GM12892 (cell line): ENCODE measurements at regions not wholly inside any gene's neighbourhood (a gene's known extent, or its start where the extent isn't known, plus 50 kb on each side); places are given as distances from the start of the nearest gene placed in this dataset.

Experiments used
- POLR2A ChIP-seq: IDR thresholded peaks from 2 replicates; pipeline ENCODE4 v1.6.1; 2011; ENCODE audit warnings: low read depth, low read length, control low read depth
- POLR2AphosphoS5 ChIP-seq: IDR thresholded peaks from 2 replicates; pipeline ENCODE4 v1.6.1; 2011; ENCODE audit warnings: low read depth, low read length, control low read depth

DNA sequence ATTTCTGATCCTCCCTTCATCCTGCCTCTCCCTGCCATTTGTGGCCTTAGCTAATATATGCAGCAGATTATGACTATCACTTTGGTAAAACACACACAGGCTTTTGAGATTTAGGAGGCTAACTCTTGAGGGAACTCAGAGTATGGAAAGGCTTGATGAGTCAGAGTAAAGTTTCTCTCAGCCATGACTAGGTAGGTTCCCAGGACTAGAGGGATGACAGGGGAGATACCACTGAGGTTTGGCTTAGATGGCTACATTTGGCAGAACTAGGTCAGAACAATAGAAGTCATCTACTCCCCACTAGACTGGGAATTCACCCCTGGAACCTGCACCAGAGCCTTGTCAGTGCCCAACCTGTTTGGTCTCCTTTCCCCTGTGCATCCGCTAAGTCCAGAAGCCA lies 585.7 kb downstream of the TLL1 start:
- TF ChIP-seq POLR2A (no peak), POLR2AphosphoS5 (no peak)
